Activated CD8-positive, alpha-beta memory T cell treated with anti-CD3 and anti-CD28 coated beads, Interleukin-2, amount 10 ng/mL, durations not matched to agents 7 days and 5 days (primary cell): ENCODE measurements at regions not wholly inside any gene's neighbourhood (a gene's known extent, or its start where the extent isn't known, plus 50 kb on each side); places are given as distances from the start of the nearest gene placed in this dataset.

Experiments used
- ATAC-seq: fragments of 150-1000 bp; cut with Tn5 transposase; one replicate; pipeline ENCODE4 v1.10.0; 2021; ENCODE audit warnings: moderate library complexity
- CTCF ChIA-PET: fragments of 350-600 bp; sonication (Branson Sonifier 250); formaldehyde crosslinking; loops from one replicate; lab custom pipeline; 2021; ENCODE audit warnings: antibody characterized with exemption; lab: Charles Lee
- DNase-seq: peaks from one replicate; pipeline ENCODE4 v3.0.0-alpha.2; 2020
- H3K27ac Mint-ChIP-seq: one replicate; pipeline ENCODE4 v1.8.0; 2021; ENCODE audit warnings: mild to moderate bottlenecking, mixed read lengths
- H3K27me3 Mint-ChIP-seq: one replicate; pipeline ENCODE4 v1.8.0; 2021; ENCODE audit warnings: mixed read lengths
- H3K36me3 Mint-ChIP-seq: one replicate; pipeline ENCODE4 v1.8.0; 2021; ENCODE audit warnings: mild to moderate bottlenecking, mixed read lengths
- H3K4me1 Mint-ChIP-seq: one replicate; pipeline ENCODE4 v1.8.0; 2021; ENCODE audit warnings: mixed read lengths
- H3K4me3 Mint-ChIP-seq: one replicate; pipeline ENCODE4 v1.8.0; 2021; ENCODE audit warnings: mild to moderate bottlenecking, moderate library complexity, mixed read lengths
- H3K9me3 Mint-ChIP-seq: one replicate; pipeline ENCODE4 v1.8.0; 2022; ENCODE audit warnings: low read depth, mixed read lengths

DNA sequence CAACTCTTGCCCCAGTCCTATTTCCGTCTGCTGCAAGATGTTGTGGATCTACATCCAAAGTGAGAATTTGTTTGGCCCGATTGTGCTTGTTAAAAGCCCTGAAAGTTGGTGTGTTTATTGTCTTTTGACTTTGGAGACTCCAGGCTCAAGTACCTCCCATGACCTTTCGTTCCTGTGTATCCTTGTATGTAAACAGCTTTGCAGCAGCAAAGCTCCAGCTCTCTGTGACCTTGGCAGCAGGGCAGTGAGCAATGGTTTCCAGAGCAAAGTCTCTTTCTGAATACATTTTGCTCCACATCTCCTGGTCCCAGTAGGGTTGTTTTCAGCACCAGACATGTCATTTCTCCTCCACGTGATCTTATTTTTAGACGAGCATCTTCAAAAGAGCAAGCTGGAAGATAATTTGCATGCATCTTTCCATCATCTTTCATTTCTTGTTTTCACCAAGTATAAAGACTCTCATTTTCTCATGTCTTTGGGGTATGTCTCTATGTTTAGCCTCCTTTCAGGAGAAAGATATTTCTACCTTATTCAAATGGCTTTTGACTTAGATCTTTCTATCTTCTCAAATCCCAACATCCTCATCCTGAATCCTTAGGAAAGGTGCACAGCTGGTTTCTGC, 68.1 kb upstream of the ERCC6L2 start:
- Mint-ChIP-seq H3K27ac (no peak overlapping the region), H3K27me3 (peaks cover 28% of the 10 kb centered on the region), H3K36me3 (peaks cover 4% of the 10 kb centered on the region), H3K9me3 (no peaks in the 10 kb centered on the region), H3K4me1 (no peaks in the 10 kb centered on the region), H3K4me3 (no peak overlapping the region)
- no peak for ATAC-seq
- no peak for DNase-seq
- CTCF ChIA-PET: no interaction called here

DNA sequence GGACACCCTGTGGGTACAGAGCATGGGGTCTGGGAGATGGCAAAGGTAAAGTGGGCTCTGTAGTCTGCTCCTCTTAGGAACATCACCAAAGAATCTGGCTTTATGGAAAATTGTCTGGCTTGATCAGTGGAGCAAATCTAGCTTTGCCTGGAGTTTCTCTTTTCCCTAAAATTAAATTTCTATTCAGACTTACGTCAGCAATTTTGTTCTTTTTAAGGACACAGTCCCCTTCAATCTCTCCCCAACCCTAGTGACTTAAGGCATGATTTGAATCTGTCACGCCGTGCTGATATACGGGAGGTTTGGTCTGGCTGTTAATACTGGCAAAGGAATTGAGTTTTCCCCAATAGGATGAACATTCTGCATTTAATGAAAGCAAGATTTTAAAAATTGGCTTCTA, 72.3 kb upstream of the ERCC6L2 start:
- H3K36me3 Mint-ChIP-seq: peaks cover 2% of the 10 kb centered on the region
- CTCF ChIA-PET: no interaction called here
- H3K4me3 Mint-ChIP-seq: no peak overlapping the region
- no peak for DNase-seq
- ATAC-seq: no peak
- H3K9me3 Mint-ChIP-seq: no peaks in the 10 kb centered on the region
- H3K27me3 Mint-ChIP-seq: peaks cover 52% of the 10 kb centered on the region
- H3K4me1 Mint-ChIP-seq: no peaks in the 10 kb centered on the region
- H3K27ac Mint-ChIP-seq: no peak overlapping the region

DNA sequence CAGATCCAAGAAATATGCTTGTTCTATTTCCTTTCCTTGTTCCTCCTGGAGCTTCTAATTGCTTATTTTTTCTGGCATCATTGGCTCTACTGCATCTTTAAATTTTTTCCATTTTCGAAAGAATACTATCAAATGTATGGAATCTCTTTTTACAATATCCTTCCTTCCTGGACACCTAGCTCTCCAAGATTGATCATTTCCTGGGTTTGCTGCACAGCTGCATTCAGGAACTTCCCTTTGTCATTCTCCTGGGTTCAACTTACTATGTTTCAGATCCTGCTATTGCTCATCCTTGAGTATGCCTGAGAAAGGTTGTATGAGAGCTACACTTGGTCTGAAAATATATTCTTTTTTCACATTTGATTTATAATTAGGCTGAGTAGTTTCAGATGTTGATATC, 73.7 kb upstream of the ERCC6L2 start:
- Mint-ChIP-seq H3K36me3 (peaks cover 2% of the 10 kb centered on the region), H3K27me3 (peaks cover 47% of the 10 kb centered on the region), H3K4me1 (no peaks in the 10 kb centered on the region), H3K9me3 (no peaks in the 10 kb centered on the region), H3K27ac (no peak overlapping the region), H3K4me3 (no peak overlapping the region)
- CTCF ChIA-PET: interaction anchor here (1.3 kb wide), 1 partner anchor 416 kb away, joined by 4 read pairs; no protein-coding TSS in a partner anchor
- no peak for ATAC-seq
- no peak for DNase-seq

DNA sequence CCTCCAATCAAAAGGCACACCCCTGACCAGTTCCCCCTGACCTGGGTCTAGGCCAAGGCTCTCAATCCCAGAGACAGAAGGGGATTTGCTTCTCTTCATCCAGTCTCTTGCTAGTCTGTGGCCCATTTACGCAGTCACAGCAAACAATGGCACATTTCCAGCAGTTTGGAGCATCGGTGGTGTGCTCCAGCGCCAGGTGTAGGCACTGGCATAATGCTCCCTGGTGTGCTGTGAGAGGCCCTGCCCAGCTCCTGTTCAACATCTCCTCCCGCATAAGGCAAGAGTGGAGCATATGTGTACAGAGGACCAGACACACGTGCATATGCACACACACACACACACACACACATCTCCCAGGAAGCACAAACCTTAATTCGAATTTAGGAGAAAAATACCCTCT, 79.5 kb upstream of the ERCC6L2 start:
- H3K4me1 Mint-ChIP-seq: no peaks in the 10 kb centered on the region
- no peak for DNase-seq
- H3K27me3 Mint-ChIP-seq: peaks cover 45% of the 10 kb centered on the region
- no peak overlapping the region for H3K4me3 Mint-ChIP-seq
- no peak for ATAC-seq
- H3K36me3 Mint-ChIP-seq: no peaks in the 10 kb centered on the region
- no peak overlapping the region for H3K27ac Mint-ChIP-seq
- CTCF ChIA-PET: no interaction called here
- H3K9me3 Mint-ChIP-seq: no peaks in the 10 kb centered on the region

DNA sequence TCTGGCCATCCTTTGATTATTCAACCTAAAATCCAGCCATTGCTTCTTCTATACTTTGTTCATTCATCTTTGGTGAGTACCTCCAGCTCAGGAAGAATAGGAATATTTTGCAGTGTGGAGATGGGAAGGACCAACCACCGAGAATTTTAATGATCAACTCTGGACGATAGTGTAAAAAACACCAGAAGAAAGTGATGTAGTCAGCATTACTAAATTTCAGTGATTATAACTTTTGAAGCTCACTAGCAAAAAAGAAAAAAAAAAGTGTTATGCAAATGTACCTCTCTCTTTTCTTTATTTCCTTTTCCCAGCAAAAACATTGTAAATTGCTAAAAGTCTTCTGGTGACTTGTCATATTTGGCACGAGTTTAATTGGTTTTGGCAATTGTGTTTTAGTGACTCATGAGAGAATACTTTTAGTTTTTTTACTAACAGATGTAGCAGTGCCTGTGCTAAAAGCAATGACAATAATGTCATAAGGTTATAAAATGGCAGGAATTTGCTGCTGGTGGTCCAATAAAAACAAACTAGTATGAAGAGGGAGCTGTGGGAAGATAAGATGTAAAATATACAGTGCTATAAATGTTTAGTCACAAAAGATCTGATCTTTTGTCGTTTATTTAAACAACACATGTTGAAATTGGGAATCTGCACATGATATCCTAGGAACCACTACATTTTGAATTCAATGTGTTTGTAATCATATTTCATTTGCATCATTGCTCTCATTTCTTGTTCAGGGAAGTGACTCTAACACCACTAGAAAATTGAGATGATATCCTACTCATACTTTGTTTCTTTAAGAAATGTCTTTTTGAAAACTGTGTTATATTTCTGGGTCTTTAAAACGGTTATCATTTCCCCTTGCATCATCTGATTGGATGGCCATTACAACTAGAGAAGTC, 81.3 kb upstream of the ERCC6L2 start:
- Mint-ChIP-seq H3K27me3 (peaks cover 44% of the 10 kb centered on the region), H3K36me3 (no peaks in the 10 kb centered on the region), H3K27ac (no peak overlapping the region), H3K9me3 (no peaks in the 10 kb centered on the region), H3K4me1 (no peaks in the 10 kb centered on the region), H3K4me3 (no peak overlapping the region)
- DNase-seq (no peak), ATAC-seq (no peak)
- CTCF ChIA-PET: no interaction called here

DNA sequence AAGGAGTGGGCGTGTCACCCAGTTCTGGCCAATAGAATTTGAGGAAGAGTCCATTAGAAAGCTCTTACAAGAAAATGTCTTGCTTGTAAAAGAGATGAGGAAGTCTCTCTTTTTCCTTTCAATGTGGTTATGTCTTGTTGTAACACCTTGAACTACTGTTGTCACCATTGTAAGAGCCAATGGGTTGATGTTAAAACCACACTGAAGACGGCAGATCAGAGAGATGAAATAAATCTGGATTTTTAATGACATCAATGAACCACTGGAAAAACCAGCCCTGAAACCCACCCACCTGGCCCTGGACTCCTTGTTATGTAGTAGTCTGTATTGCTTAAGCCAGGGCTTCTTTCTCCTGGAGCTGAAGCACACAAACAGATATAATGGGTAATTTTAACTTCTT, 83.8 kb upstream of the ERCC6L2 start:
- Mint-ChIP-seq H3K4me3 (no peak overlapping the region), H3K36me3 (no peaks in the 10 kb centered on the region), H3K9me3 (no peaks in the 10 kb centered on the region), H3K27me3 (peaks cover 45% of the 10 kb centered on the region), H3K27ac (no peak overlapping the region), H3K4me1 (peaks cover 8% of the 10 kb centered on the region)
- CTCF ChIA-PET: interaction anchor here (1.0 kb wide), 1 partner anchor 426 kb away, joined by 3 read pairs; no protein-coding TSS in a partner anchor
- ATAC-seq (no peak), DNase-seq (no peak)

DNA sequence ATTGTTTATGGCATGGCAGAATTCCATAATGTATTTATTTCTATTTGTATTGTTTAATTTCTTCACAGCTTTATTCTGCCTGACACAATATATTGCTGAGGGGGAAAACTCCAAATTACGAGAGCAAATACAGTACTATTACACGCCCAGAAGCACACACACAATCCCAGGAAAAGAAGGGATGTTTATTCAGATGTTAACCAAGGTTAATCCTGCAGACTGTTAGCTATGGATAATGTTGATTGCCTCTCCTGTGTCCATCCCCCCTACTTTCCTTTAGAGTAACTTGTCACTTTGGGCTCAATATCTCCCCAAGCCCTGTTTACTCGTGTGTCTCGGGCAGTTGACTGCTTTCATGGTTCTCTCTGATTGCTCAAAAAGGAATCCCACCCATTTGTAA, 84.2 kb upstream of the ERCC6L2 start:
- no peaks in the 10 kb centered on the region for H3K9me3 Mint-ChIP-seq
- H3K27ac Mint-ChIP-seq: no peak overlapping the region
- no peaks in the 10 kb centered on the region for H3K36me3 Mint-ChIP-seq
- peaks cover 8% of the 10 kb centered on the region for H3K4me1 Mint-ChIP-seq
- H3K27me3 Mint-ChIP-seq: peaks cover 45% of the 10 kb centered on the region
- H3K4me3 Mint-ChIP-seq: no peak overlapping the region
- ATAC-seq (no peak), DNase-seq (no peak)
- CTCF ChIA-PET: no interaction called here

DNA sequence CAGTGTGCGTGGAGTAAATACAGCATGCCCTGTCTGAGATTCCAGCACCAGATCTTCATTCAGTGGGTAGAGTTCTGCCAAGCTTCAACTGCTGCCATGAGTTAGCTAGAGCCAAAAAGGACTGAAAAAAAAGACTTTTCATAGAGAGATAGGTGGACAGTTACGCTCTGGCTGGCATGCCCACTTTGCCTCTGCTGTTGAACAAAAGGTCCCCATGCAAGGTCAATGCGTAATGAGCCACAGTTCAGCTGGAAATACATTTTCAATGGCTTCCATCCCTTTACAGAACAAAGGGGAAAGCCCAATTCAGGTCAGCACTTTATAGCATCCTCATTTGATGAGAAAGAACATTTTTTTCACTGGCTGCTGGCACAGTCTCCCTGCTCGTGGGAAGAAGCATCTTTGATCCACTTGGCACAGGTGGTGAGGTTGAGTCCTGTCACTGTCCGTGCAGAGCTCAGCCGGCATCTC, 86.9 kb upstream of the ERCC6L2 start:
- CTCF ChIA-PET: no interaction called here
- H3K27ac Mint-ChIP-seq: no peak overlapping the region
- no peak for ATAC-seq
- H3K4me1 Mint-ChIP-seq: peaks cover 8% of the 10 kb centered on the region
- peaks cover 27% of the 10 kb centered on the region for H3K27me3 Mint-ChIP-seq
- no peaks in the 10 kb centered on the region for H3K36me3 Mint-ChIP-seq
- H3K9me3 Mint-ChIP-seq: no peaks in the 10 kb centered on the region
- DNase-seq: no peak
- no peak overlapping the region for H3K4me3 Mint-ChIP-seq

DNA sequence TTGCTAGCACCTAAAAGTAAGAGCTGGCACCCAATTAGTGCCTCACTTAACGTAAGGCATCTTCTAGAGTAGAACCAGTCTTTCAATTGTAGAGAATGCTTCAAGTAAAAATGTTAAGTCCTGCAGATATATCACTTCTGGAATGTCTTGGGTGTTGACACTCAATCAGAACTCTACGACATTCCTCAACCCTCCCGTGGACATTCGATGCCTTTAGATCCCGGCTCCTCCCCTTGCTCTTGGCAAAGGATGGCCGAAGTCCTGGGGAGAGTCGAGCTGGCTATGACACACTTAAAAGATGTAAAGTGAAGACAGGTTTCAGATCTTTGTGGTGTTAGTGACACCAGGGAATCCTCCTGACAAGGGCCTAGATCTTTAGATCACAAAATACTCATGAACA, 87.5 kb upstream of the ERCC6L2 start:
- Mint-ChIP-seq H3K36me3 (no peaks in the 10 kb centered on the region), H3K27me3 (peaks cover 26% of the 10 kb centered on the region)
- CTCF ChIA-PET: no interaction called here

DNA sequence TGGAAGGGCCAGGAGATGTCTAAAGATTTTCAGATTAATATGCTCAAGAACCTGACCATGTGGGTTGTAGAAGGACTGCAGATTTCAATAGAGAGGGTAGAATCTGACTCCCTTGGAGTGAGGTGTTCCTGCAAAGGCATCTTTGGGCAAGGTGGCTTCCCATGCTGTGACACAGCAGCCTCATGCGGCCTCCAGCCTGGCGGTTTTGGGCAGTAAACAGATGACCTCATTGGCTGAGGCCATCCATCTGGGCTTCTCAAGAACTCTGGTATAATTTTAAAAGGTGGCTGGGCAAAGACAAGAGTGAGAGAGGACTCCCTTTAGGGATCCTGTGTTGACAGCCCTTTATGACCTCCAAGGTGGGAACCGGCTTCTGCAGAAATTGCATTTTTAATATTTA, 90.3 kb upstream of the ERCC6L2 start:
- Mint-ChIP-seq H3K27ac (no peak overlapping the region), H3K9me3 (no peaks in the 10 kb centered on the region), H3K36me3 (no peaks in the 10 kb centered on the region), H3K4me3 (no peak overlapping the region), H3K27me3 (peaks cover 14% of the 10 kb centered on the region), H3K4me1 (peaks cover 8% of the 10 kb centered on the region)
- DNase-seq (no peak), ATAC-seq (no peak)
- CTCF ChIA-PET: no interaction called here

More for the DNA sequence above, 87.5 kb upstream of the ERCC6L2 start:
- H3K4me3 Mint-ChIP-seq: no peak overlapping the region
- H3K9me3 Mint-ChIP-seq: no peaks in the 10 kb centered on the region
- DNase-seq (no peak), ATAC-seq (no peak)
- H3K4me1 Mint-ChIP-seq: peaks cover 8% of the 10 kb centered on the region
- no peak overlapping the region for H3K27ac Mint-ChIP-seq

DNA sequence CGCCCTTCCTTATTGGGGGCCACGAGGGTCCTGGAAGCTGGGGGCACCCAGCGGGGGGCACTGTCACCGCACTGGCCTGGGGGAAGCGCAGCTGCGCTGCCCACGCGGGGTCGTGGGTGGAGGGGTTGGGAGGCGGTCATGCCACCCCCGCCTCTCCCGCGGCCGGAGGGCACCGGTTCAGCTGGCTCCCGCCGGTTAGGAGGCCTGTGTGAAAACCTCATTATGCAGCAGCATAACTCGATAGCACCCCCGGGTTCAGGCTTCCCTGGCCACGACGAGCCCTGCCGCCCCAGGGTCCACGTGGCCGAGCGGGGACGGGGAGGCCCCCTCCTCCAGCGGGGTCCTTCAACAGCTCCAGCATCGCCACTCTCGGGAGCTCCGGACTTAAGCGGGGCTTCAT, 91.2 kb upstream of the ERCC6L2 start:
- H3K27me3 Mint-ChIP-seq: peaks cover 8% of the 10 kb centered on the region
- H3K4me3 Mint-ChIP-seq: no peak overlapping the region
- peaks cover 8% of the 10 kb centered on the region for H3K4me1 Mint-ChIP-seq
- CTCF ChIA-PET: no interaction called here
- DNase-seq (no peak), ATAC-seq (no peak)
- H3K27ac Mint-ChIP-seq: no peak overlapping the region
- H3K36me3 Mint-ChIP-seq: no peaks in the 10 kb centered on the region
- no peaks in the 10 kb centered on the region for H3K9me3 Mint-ChIP-seq

DNA sequence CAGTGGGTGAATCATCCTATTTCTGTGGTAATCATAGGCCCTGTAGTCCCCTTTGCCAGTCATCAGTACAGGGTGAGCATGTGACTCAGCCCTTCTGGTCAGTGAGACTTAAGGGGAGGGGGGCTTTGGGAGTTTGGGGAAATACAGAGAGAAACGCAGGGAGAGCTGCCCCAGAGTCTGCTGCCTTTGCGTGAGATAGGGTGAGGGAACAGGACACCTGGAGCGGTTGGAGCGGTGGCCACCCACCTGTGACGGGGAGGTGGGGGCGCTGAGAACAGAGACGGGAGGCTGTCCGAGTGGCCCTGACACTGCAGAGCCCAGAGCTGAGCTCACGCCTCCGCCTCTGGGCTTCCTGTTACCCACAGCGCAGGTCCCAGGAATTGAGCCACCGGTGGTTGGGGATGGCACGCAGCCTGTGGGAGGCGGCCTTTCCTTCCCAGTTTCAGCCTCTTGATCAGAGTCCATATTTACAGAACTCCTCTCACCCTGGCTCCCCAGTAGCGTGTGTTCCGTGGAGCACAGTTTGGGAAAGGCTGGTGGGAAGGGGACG, 92.0 kb upstream of the ERCC6L2 start:
- Mint-ChIP-seq H3K4me1 (peaks cover 8% of the 10 kb centered on the region), H3K36me3 (no peaks in the 10 kb centered on the region), H3K27ac (no peak overlapping the region), H3K4me3 (no peak overlapping the region), H3K9me3 (no peaks in the 10 kb centered on the region), H3K27me3 (peaks cover 5% of the 10 kb centered on the region)
- no peak for ATAC-seq
- no peak for DNase-seq
- CTCF ChIA-PET: no interaction called here

DNA sequence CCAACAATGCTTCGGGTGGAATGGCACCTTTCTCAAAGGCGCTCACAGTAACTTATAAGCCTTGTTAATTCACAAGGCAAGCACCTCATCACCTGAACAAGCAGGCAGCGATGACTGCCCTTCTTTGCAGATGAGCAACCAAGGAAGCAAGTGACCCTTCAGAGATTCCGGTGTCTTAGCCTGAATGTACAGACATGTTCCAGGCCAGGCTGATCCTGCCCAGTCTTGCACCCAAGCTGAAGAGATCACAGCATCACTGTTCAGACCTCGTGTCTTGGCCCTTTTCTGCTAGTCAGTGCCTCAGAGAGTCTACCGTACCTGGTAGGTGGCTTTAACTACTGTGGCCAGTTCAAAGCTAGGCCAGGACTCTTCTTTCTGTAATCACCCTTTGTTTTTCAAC, 94.7 kb upstream of the ERCC6L2 start:
- Mint-ChIP-seq H3K36me3 (no peaks in the 10 kb centered on the region), H3K4me3 (no peak overlapping the region), H3K4me1 (no peaks in the 10 kb centered on the region), H3K27ac (no peak overlapping the region), H3K9me3 (no peaks in the 10 kb centered on the region), H3K27me3 (no peaks in the 10 kb centered on the region)
- CTCF ChIA-PET: no interaction called here
- ATAC-seq (no peak), DNase-seq (no peak)

DNA sequence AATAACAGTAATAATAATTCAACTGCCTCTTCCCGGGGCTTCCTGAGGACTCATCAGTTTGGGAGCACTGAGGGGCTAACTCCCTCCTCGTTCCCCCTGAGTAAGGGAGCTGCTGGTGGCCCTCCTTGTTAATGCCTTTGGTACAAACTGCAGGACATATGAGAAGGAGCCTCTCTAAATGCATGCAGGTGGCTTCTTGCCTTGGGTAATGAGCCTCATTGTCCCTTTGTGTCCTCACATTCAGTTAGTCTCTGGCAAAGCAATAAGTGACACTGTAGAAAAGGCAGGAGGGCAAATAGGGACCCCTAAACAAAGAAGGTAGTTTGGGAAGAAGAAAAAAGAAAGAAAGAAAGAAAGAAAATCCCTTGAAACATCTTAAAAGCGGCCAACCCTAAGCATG, 95.4 kb upstream of the ERCC6L2 start:
- H3K9me3 Mint-ChIP-seq: no peaks in the 10 kb centered on the region
- H3K4me3 Mint-ChIP-seq: no peak overlapping the region
- DNase-seq: no peak
- H3K27me3 Mint-ChIP-seq: no peaks in the 10 kb centered on the region
- ATAC-seq: no peak
- no peaks in the 10 kb centered on the region for H3K36me3 Mint-ChIP-seq
- H3K27ac Mint-ChIP-seq: no peak overlapping the region
- no peaks in the 10 kb centered on the region for H3K4me1 Mint-ChIP-seq
- CTCF ChIA-PET: no interaction called here
